ENCODE measurements at regions not wholly inside any gene's neighbourhood (a gene's known extent, or its start where the extent isn't known, plus 50 kb on each side); places are given as distances from the start of the nearest gene placed in this dataset.

- POLR2A ChIA-PET: no interaction called here
These were observed 597.9 kb downstream of the KCNJ2 start for GRCh38 chr17:70767102-70767701.

GRCh38 chr17:70769956-70770355 lies 600.6 kb downstream of the KCNJ2 start:
- ChIA-PET POLR2A (no interaction called here), CTCF (no interaction called here)

More at GRCh38 chr17:70767102-70767701, 597.9 kb downstream of the KCNJ2 start:
- CTCF ChIA-PET: interaction anchor here (1.8 to 2.0 kb wide), 2 partner anchors 17 to 1772 kb away, joined by 3 to 5 read pairs; no protein-coding TSS in a partner anchor

GRCh38 chr17:70771804-70772386 lies 602.6 kb downstream of the KCNJ2 start:
- ChIA-PET CTCF (no interaction called here), POLR2A (no interaction called here)

GRCh38 chr17:70772761-70773160 lies 603.4 kb downstream of the KCNJ2 start:
- ChIA-PET POLR2A (no interaction called here), CTCF (no interaction called here)

GRCh38 chr17:70773258-70773657 lies 603.9 kb downstream of the KCNJ2 start:
- ChIA-PET POLR2A (no interaction called here), CTCF (no interaction called here)

- ChIA-PET CTCF (no interaction called here), POLR2A (no interaction called here)
These were observed 605.2 kb downstream of the KCNJ2 start for GRCh38 chr17:70774339-70775117.

GRCh38 chr17:70775679-70776078 lies 606.3 kb downstream of the KCNJ2 start:
- ChIA-PET POLR2A (no interaction called here), CTCF (no interaction called here)

GRCh38 chr17:70776441-70776840 lies 607.1 kb downstream of the KCNJ2 start:
- POLR2A ChIA-PET: no interaction called here

GRCh38 chr17:70780031-70780430 lies 610.7 kb downstream of the KCNJ2 start:
- CTCF ChIA-PET: no interaction called here
- POLR2A ChIA-PET: no interaction called here

More at GRCh38 chr17:70776441-70776840, 607.1 kb downstream of the KCNJ2 start:
- CTCF ChIA-PET: no interaction called here

GRCh38 chr17:70786081-70786480 lies 616.7 kb downstream of the KCNJ2 start:
- ChIA-PET CTCF (no interaction called here), POLR2A (no interaction called here)

GRCh38 chr17:70787721-70788300 lies 618.5 kb downstream of the KCNJ2 start:
- CTCF ChIA-PET: no interaction called here

GRCh38 chr17:70791748-70792443 lies 622.6 kb downstream of the KCNJ2 start:
- POLR2A ChIA-PET: no interaction called here
- CTCF ChIA-PET: no interaction called here

More at GRCh38 chr17:70787721-70788300, 618.5 kb downstream of the KCNJ2 start:
- POLR2A ChIA-PET: no interaction called here

GRCh38 chr17:70794738-70795137 lies 625.4 kb downstream of the KCNJ2 start:
- CTCF ChIA-PET: no interaction called here
- POLR2A ChIA-PET: no interaction called here

GRCh38 chr17:70795620-70796019 lies 626.3 kb downstream of the KCNJ2 start:
- CTCF ChIA-PET: no interaction called here
- POLR2A ChIA-PET: no interaction called here

- ChIA-PET POLR2A (no interaction called here), CTCF (no interaction called here)
These were observed 627.4 kb downstream of the KCNJ2 start for GRCh38 chr17:70796757-70797156.

GRCh38 chr17:70797166-70797565 lies 627.8 kb downstream of the KCNJ2 start:
- POLR2A ChIA-PET: no interaction called here
- CTCF ChIA-PET: no interaction called here

GRCh38 chr17:70804161-70804560 lies 634.8 kb downstream of the KCNJ2 start:
- CTCF ChIA-PET: no interaction called here
- POLR2A ChIA-PET: no interaction called here

GRCh38 chr17:70808596-70808995 lies 639.3 kb downstream of the KCNJ2 start:
- CTCF ChIA-PET: no interaction called here
- POLR2A ChIA-PET: no interaction called here

GRCh38 chr17:70810609-70811008 lies 641.3 kb downstream of the KCNJ2 start:
- ChIA-PET POLR2A (no interaction called here), CTCF (no interaction called here)

- CTCF ChIA-PET: no interaction called here
- POLR2A ChIA-PET: no interaction called here
These were observed 644.1 kb downstream of the KCNJ2 start for GRCh38 chr17:70813355-70813930.

Data from activated CD8-positive, alpha-beta memory T cell treated with anti-CD3 and anti-CD28 coated beads for 36 hours (primary cell).